Femur (tissue), 1 donor: ENCODE measurements at regions not wholly inside any gene's neighbourhood (a gene's known extent, or its start where the extent isn't known, plus 50 kb on each side); places are given as distances from the start of the nearest gene placed in this dataset.

Source experiments
- DNase-seq: peaks from one replicate; pipeline ENCODE4 v3.0.0-alpha.2; 2017

- no peak for DNase-seq
Observed at GRCh38 chr17:77399319-77399957, 258.7 kb downstream of the SEC14L1 start.

GRCh38 chr17:77400445-77400870, 259.7 kb downstream of the SEC14L1 start:
- DNase-seq, result peak; percentile 75

GRCh38 chr17:77402159-77402731, 261.5 kb downstream of the SEC14L1 start:
- no peak for DNase-seq

- no peak for DNase-seq
Observed at GRCh38 chr17:77403854-77404253, 263.1 kb downstream of the SEC14L1 start.

GRCh38 chr17:77404812-77405581, 264.2 kb downstream of the SEC14L1 start:
- DNase-seq, result peak; percentile 71

GRCh38 chr17:77405867-77406732, 265.3 kb downstream of the SEC14L1 start:
- no peak for DNase-seq

- no peak for DNase-seq
Observed at GRCh38 chr17:77407321-77408277, 266.8 kb downstream of the SEC14L1 start.

- no peak for DNase-seq
Observed at GRCh38 chr17:77408284-77408683, 267.5 kb downstream of the SEC14L1 start.

- DNase-seq, result peak; percentile 92
Observed at GRCh38 chr17:77409282-77410161, 268.8 kb downstream of the SEC14L1 start.

GRCh38 chr17:77410470-77410869, 269.7 kb downstream of the SEC14L1 start:
- DNase-seq, result no peak

GRCh38 chr17:77414811-77415400, 274.1 kb downstream of the SEC14L1 start:
- no peak for DNase-seq

- DNase-seq, result no peak
Observed at GRCh38 chr17:77416105-77416713, 275.4 kb downstream of the SEC14L1 start.

GRCh38 chr17:77417575-77417974, 276.8 kb downstream of the SEC14L1 start:
- DNase-seq, result no peak

- DNase-seq, result no peak
Observed at GRCh38 chr17:77418609-77419008, 277.8 kb downstream of the SEC14L1 start.

GRCh38 chr17:77419095-77419494, 278.3 kb downstream of the SEC14L1 start:
- no peak for DNase-seq

GRCh38 chr17:77419547-77420094, 278.9 kb downstream of the SEC14L1 start:
- no peak for DNase-seq

GRCh38 chr17:77420095-77420803, 279.5 kb downstream of the SEC14L1 start:
- no peak for DNase-seq

GRCh38 chr17:77420804-77421629, 280.2 kb downstream of the SEC14L1 start:
- DNase-seq, result peak; percentile 91
